ENCODE measurements at regions not wholly inside any gene's neighbourhood (a gene's known extent, or its start where the extent isn't known, plus 50 kb on each side); places are given as distances from the start of the nearest gene placed in this dataset.
"Not testable (repeated sequence)": the region's sequence is repeated elsewhere in the genome, so short reads cannot be mapped to it uniquely, and the experiment has no call there.

DNA sequence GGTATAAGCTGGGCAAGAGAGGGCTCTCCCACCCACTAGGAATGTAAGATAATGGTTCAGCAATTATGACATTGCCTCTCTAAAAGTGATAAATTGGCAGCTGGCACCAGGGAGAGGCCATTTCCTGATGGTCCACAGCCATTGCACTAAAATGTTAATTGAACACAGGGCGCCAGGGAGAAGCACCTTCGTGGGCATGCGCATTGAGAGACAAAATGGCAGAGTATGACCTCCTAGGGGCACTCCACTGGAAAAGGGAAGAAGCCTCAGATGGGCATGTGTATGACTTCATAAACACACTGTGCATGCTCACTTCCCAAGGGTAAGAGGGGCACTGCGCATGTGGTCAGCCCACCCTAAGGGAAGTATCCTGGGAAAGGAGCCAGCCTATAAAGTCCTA, 419.2 kb downstream of the AGTPBP1 start:
- DNase-seq: no peak

- no peak for DNase-seq
These were observed 420.2 kb downstream of the AGTPBP1 start for GRCh38 chr9:85321561-85321960.

DNA sequence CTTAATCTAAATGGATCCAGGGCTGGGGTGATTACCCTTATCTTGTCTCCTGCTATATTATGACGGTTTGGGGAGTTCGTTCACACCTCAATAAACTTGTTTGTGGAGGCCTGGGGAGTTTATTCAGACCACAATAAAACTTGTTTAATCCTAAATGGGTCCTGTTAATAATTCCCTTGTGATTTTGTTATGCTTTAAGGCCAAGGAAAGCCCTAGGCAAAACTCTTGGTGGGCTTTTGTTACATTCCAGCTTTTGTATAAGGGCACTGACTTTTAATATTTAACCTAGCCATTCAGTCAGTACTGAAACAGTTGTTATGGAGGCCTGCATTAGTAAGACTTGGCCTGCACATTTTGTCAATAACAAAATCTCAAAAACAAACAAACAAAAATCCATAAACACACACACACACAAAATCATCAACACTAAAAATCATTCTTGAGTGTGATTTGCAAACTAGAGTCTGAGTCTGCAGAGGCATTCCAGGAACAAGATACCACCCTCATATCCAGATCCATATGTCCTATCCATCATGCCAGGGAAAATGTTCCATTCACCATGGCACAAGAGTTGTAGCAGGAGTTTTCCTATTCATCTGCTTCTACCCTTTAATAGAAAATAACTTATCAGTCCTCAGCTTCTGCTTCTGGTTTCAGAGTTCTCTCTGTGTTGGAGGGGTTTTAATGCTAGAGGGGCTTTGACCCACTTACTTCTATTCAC, 421.7 kb downstream of the AGTPBP1 start:
- DNase-seq: no peak

DNA sequence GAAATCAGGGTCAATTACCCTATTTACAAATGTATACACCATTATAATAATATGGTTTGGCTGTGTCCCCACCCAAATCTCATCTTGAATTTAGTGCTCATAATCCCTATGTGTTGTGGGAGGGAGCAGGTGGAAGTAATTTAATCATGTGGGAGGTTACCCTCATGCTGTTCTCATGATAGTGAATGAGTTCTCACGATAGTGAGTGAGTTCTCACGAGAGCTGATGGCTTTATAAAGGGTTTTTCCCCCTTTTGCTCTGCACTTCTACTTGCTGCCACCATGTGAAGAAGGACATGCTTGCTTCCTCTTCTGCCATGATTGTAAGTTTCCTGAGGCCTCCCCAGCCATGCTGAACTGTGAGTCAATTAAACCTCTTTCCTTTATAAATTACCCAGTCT, 426.2 kb downstream of the AGTPBP1 start:
- DNase-seq: not testable (repeated sequence)

DNA sequence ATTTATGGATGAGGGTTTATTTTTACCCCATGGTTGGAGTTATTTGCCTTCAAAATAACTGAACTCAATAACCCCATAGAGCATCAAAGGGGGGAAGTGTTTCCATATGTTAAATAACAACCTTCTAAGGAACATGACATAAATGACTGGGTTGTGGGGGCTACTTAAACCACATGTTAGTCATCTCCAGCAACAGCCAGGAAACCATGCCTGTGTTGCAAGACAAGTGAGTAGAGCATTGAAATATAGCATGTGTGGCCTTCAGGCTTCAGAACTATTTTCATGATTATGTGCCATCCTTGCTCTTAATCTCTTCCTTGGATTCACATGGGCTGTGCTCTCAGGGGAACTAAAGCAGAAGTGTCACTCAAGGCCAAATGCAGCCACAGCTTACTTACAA, 431.2 kb downstream of the AGTPBP1 start:
- no peak for DNase-seq

DNA sequence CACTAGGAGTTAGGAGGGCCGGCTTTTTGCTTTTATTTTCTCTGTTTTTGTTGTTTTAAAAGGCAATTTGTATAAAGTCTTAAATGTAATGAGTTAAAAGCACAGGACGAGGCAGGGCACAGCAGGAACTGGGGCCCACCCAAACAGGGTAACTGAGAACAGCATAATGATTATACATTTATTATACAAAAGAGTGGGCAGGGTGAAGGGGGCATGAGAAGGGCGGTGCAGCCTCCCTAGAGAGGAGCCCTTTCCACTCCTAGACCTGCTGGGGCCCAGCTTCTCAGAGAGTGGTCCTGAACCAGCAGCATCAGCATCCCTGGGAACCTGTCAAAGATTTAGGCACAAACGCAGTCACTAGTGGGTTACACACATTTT, 438.0 kb downstream of the AGTPBP1 start:
- DNase-seq: no peak

GRCh38 chr9:85302938-85303756, 438.6 kb downstream of the AGTPBP1 start:
- no peak for DNase-seq

- no peak for DNase-seq
These were observed 443.3 kb downstream of the AGTPBP1 start for GRCh38 chr9:85298499-85298898.

- DNase-seq: not testable (repeated sequence)
These were observed 446.5 kb downstream of the AGTPBP1 start for GRCh38 chr9:85295244-85295643.

DNA sequence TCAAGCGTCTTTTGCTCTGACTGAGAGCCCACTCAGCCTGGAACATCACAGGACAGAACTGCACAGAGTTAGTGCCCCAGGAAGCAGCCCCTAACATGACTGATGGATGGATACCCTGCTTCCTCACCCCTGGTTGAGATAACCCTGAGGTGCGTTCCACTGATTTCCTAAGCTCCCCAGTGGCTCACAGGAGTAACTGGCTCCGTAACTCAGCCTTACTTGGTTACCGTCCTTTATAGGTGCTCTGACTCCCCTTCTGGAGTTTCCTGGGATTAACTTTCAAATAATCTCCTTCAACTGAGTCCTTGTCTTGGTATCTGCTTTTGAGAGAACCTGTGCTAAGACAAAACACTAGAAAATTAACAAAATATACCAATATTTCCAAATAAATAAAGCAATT, 449.5 kb downstream of the AGTPBP1 start:
- DNase-seq: no peak

- no peak for DNase-seq
These were observed 450.5 kb downstream of the AGTPBP1 start for GRCh38 chr9:85291266-85291665.

DNA sequence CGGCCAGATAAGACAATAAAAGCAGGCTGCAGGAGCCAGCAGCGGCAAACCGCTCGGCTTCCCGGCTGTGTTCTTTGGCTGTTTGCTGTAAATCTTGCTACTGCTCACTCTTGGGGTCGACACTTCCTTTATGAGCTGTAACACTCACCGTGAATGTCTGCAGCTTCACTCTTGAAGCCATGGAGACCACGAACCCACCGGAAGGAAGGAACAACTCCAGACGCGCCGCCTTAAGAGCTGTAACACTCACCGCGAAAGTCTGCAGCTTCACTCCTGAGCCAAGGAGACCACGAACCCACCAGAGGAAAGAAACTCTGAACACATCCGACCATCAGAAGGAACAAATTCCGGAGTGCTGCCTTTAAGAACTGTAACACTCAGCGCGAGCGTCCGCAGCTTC, 451.7 kb downstream of the AGTPBP1 start:
- DNase-seq: no peak

DNA sequence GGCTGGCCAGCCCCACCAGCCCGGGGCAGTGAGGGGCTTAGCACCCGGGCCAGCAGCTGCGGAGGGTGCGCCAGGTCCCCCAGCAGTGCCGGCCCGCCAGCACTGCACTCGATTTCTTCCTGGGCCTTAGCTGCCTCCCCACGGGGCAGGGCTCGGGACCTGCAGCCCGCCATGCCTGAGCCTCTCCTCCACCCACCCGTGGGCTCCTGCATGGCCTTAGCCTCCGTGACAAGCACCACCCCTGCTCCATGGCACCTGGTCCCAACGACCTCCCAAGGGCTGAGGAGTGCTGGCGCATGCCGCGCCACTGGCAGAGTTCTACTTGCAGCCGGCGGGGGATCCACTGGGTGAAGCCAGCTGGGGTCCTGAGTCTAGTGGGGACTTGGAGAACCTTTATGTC, 452.6 kb downstream of the AGTPBP1 start:
- DNase-seq: no peak

- DNase-seq: no peak
These were observed 458.3 kb downstream of the AGTPBP1 start for GRCh38 chr9:85283421-85283820.

- DNase-seq: no peak
These were observed 463.0 kb downstream of the AGTPBP1 start for GRCh38 chr9:85278769-85279168.

DNA sequence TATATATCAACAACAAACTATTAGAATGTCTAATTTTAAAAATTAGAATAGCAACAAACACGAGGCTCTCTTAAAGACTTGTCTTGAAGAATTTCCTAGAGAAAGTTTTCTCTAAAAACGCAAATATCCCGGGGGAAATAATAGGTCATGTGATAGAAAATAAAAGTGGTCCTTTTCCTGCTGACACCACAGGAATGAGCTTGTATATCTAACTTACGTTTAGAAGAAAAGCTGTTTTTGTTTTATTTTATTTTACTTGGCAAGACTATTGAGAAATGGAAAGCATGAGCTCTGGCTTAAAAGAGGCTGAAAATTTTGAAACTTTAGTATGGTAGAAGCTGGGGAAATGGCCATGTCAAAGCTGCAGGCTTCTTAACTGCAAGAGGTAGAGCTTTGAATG, 465.0 kb downstream of the AGTPBP1 start:
- no peak for DNase-seq

DNA sequence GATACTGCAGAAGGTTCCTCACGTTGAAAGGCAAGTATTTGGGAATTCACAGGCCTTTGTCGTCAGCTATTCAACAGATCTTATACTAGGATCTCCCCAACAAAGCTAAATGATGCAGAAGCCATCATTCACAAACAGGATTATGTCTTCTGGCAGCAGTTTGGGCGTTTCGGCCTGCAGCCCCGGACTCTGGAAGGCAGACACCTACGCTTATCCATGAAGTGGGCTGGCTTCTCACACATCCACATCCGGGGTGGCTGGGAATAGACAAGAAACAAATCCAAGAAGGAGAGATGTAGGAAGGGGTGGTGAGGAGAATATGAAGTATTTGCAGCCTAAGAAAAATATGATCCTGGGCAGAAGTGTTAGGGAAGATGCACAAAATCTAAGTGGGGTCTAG, 471.9 kb downstream of the AGTPBP1 start:
- DNase-seq: no peak

GRCh38 chr9:85268131-85268530, 473.6 kb downstream of the AGTPBP1 start:
- no peak for DNase-seq

DNA sequence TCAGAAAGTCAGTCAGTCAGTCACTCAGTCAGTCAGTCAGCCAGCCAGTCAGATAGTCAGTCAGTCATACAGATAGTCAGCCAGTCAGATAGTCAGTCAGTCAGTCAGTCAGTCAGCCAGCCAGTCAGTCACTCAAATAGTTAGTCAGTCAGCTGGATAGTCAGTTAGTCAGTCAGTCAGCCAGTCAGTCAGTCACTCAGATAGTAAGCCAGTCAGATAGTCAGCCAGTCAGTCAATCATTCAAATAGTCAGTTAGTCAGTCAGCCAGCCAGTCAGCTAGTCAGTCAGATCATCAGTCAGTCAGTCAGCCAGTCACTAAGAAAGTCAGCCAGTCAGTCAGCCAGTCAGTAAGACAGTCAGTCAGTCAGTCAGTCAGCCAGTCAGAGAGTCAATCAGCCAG, 477.1 kb downstream of the AGTPBP1 start:
- no peak for DNase-seq

- no peak for DNase-seq
These were observed 478.5 kb downstream of the AGTPBP1 start for GRCh38 chr9:85263288-85263687.

DNA sequence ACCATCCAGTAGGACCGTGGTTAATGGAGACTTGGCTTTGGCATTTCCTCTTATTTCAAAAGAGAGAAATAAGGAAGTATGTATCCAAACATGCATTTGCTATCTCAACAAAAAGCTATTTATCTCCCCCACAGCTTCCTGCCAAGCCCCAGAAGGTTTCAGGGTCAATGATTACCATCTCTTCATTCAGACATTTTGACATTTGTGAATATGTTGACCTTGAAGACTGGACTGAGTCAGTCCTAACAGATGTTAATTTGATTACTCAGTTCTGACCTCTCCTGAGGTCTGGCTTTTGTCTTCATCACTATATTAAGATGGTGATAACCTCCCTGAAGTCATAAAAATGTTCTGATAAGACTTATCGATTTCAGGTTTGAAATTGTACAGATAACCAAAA, 479.4 kb downstream of the AGTPBP1 start:
- no peak for DNase-seq

DNA sequence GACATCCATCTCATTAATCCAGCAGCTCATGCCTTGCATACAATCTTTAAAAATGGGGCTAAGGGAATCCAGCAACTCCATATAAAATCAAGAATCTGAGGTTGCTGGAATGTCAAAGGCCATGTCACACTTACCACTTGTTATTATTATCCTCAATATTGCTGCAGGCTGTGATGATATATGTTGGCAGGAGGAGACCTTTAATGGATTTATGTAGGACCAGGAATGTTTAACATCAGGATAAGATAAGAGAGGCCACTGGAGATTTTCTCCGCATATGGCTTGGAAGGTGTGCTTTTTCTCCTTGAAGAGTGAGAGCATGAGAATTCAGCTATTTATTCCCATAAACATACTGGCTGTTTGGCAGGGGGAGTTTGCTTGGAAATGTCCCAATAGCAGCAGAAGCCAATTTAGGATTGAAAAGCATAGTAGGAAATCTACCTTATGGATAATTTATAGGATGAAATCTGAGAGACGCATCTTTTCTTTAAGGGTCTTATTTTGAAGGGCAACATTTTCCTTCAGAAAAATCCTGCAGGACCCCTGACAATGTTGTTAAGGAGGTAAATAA, 481.4 kb downstream of the AGTPBP1 start:
- DNase-seq: no peak

GRCh38 chr9:85258823-85259370, 482.9 kb downstream of the AGTPBP1 start:
- DNase-seq: peak; percentile 68

DNA sequence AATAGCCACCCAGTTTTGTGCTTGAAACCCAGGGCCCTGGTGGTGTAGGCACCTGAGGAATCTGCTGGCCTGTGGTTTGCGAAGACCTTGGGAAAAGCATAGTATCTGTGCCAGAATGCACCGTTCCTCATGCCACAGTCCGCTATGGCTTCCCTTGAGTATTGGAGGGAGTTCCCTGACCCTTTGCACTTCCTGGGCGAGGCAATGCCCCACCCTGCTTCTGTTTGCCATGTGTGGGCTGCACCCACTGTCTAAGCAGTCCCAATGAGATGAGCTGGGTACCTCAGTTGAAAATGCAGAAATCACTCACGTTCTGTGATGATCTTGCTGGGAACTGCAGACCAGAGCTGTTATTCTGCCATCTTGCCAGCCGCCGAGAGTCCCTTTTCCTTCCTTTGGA, 483.5 kb downstream of the AGTPBP1 start:
- no peak for DNase-seq
